ELF-1 (cell line): ENCODE measurements at regions not wholly inside any gene's neighbourhood (a gene's known extent, or its start where the extent isn't known, plus 50 kb on each side); places are given as distances from the start of the nearest gene placed in this dataset.
A peak's percentile ranks its signal among the peaks of the same experiment; 100 is the strongest.
"Not testable (repeated sequence)": the region's sequence is repeated elsewhere in the genome, so short reads cannot be mapped to it uniquely, and the experiment has no call there.

Experiments
- DNase-seq: peaks from one replicate; pipeline ENCODE4 v3.0.0-alpha.2; 2016; ENCODE audit warnings: low read depth, low spot score

DNA sequence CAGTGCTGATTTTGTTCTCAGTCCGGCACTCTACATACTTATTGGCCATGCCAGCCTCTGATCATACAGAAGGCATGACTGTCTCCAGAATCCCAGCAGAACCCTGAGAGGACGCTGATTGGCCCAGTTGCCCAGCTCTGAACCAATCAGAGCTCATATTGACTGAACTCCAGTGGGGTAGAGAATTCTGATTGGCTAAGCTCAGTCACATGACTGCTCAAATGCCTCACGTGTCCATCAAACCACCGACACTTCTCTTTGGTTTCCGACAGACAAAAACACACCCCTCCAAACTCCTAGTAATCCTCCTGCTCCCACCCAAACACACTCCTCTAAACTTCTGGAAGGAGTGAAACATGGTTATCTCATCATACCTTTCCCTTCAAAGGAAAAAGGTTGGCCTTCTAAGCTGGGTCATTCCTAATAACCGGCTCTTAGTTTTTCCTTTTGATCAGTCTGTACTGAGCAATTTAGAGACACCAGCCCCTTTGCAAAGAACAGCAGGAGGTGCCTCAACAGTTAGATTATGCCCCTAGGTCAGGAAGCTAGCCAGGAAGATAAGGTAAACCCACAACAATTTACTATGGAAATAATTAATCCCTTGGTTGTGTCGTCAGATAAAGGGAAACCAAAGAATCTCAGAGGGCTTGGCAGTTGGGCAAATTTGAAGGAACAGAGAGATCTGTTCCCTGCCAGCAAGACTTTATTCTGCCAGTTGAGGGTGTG lies 187.8 kb downstream of the TLE3 start:
- peak; percentile 77 for DNase-seq

DNA sequence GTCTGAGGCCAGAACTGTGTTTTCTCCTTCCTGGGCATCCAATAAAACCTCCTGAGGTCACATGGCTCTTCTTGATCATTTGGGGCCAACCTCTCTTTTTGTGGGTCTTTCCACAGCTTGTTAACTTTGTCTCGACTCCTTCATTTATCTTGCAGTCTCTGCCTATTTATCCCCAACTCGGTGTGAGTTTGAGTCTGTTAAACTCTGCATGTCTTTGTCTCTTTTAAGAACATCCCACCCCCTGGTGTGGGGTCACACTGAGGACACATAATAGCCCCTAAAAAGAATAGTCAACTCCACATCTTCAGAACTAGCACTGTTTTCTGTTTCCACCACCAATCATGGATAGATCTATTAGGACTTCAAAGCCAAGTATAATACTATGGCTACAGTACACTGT lies 187.2 kb downstream of the TLE3 start:
- DNase-seq: no peak

DNA sequence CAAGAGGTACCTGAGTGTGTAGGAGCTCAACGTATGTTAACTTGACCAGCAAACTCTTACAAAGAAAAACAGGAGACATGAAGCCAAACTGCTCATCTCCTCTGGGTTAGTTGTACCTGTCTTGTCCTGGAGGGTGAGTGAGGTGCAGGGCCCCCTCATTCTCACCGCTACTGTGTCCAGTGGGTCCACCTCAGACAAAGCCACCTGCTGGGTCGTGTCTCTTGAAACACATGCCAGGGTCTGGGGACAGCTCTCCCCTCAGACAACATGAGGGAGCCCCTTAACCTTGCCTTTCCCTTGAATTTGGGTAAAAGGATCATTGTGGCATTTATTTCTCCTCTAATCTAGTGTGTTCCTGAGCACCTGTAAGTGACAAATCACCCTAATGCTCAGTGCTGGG lies 185.6 kb downstream of the TLE3 start:
- DNase-seq: no peak

DNA sequence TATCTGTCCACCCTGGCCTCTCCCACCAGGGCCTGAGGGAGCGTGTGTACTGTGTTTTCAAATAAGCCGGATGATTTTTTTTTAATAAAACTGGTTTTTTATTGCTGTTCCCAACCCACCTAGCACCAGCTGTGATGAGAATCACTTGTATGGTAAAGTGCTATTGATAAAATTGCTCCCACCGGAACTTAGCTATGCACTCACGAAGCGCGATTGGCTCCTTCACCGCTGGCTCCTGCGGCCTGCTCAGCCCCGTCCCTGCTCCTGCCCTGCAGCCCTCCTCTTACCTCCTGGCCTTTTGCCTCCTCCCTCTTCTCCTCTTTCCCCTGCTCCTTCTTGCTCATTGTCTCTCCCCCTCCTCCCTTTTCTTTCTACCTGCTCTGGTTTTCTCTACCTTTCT lies 183.7 kb downstream of the TLE3 start:
- DNase-seq: no peak

DNA sequence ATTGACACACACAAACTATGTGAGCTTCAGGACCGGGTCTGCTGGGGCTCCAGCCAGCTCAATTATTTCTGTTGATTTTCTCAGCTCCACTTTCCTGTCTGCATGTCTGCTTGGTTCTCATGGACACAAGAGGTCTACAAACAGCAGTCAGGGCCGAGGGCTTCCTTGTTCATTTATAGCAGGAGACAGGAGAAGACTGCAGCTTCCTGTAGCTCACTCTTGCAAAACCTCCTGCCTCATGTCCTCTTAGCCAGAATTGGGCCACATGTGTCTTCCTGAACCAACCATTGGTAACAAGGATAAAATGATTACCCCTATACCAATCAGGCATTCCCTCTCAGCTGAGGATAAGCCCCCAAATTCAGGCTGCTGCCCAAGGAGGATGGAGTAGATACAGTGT lies 182.8 kb downstream of the TLE3 start:
- DNase-seq: no peak

DNA sequence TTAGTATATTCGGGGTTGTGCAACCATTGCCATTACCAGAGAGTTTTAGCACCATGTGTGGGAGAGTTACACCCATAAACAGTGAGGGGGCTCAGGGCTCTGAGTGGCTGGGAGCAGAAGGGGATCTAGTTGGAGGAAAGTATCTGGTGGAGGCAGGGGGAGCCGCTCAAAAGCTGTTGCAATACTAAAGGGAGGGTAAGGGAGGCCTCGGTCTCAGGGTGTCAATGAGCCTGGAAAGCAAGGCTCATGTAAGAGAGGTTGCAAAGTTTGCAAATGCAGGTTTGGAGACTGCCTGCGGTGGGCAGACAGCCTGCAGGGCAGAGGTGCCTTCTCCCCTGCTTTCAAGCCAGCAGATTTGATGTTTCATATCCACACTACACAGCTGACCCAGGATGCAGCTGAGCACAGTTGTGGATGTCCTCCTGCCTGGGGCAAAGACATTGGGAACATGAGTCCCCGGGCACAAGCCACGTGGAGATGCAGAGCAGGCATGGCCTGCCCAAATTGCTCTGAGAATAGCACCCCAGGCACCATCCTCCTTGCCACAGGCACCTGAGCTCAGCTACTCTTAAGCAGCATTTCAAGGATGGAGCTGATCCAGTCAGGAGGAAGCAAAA lies 181.4 kb downstream of the TLE3 start:
- no peak for DNase-seq

DNA sequence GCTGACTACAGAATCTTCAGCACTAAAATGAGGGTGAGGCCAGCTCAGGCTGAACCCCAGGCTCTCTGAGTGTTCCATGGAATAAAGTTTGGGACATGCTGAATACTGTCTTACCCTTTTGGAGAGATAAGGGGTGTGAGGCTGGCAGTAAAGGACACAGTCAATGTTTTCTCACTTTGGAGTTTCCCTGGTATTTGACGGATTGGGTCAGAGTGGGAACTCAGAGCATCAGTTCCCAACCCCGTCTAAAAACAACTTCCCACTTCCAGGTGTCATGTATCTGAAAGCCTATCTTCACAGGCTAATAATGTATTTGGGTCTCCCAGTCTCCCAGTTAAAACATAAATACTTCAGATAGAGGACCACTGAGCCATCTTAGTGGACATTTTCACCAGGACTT lies 180.7 kb downstream of the TLE3 start:
- DNase-seq: no peak

DNA sequence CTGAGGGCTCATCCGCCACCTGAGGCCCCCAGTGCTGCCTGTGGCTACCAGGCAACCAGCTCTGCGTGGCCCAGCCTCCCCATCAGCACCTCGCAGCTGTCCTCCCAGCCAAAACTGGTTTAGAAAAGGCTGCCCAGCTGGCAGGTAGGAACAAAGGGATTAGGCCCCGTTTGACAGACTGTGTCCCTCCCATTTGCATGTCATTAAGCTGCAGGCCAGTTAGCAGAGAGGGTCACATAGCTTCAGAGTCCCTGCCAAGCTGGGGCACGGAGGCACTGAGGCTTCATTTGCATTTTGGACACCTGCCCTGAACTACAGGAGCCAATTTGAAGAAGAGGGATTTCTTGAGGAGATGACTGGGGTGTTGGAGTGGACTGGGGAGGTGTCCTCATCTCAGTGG lies 177.9 kb downstream of the TLE3 start:
- DNase-seq: peak; percentile 87

DNA sequence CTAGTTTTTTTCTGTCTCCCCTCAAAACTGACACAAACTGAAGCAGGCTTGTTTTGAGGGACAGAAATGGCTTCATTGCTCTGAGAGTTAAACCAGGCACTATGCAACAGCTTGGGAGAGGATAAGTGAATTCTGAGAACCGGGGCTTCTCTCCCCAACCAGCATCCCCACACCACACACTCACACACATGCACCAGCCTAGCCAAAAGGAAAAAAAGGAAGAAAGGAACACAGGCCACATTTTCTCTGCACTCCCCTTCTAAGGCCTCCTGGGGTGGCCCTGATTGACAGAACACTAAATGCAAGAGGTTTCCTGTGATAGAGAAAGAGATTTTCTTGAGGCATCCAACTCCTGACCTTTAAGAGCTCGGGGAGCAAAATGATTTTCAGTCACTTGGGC lies 177.5 kb downstream of the TLE3 start:
- no peak for DNase-seq

DNA sequence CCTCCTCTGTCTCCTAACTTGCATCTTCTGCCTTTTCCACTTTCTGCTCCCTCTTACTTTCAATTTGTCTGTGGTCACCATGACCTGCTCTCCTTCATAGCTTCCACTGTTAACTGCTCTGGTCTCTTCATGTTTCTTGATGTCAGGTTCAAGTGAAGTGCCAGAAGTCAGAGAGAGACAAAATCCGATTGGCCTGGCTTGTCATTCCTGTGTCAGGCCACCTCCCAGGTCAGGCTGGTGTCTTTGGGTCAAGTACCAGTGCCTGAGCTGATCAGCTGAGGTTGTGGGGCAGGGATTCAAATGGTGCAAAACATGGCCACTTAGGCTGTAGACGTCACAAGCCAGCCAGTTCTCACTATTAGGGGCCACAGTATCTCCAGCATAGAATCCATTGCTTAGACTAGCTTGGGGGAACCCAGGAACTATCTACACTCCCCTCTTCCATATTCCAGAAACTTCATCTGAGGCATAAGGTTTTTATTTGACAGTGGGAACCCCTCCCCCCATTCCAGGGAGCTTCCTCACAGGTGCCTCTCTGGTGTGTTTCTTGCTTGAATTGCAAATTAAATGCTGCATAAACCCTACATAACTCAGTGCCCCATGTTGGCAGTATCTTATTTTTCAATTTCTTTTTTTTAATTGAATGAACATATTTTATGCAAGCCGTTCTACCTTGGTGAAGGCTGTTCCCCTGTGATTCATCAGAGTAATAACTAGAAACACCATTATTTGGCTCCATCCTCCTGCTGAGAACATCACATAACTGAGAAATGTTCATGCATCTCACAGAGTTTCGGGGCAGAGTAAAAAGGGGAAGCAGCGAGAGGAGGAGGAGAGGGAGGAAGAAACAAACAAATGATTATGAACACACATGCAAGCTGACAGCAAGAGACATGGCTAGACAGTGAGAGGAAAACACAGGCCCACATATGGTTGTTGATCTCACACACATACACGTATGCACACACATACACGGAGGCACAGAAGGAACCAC lies 175.8 kb downstream of the TLE3 start:
- DNase-seq: no peak

DNA sequence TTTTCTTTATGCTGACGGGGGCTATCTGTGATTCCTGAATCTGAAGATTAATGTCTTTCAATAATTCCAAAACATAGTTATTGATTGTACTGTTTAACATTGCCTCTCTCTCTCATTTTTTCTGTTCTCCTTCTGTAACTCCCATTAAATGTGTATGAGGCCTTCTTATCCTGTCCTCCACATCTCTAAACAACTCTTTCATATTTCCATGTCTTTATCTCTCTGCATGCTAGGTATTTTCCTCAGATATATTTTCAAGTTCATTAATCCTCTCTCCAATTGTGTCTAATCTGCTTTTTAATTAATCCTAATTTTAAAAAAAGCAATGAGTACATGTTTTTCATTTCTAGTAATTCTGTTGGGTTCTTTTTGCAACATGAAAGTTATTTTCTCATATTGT lies 173.2 kb downstream of the TLE3 start:
- DNase-seq: no peak

DNA sequence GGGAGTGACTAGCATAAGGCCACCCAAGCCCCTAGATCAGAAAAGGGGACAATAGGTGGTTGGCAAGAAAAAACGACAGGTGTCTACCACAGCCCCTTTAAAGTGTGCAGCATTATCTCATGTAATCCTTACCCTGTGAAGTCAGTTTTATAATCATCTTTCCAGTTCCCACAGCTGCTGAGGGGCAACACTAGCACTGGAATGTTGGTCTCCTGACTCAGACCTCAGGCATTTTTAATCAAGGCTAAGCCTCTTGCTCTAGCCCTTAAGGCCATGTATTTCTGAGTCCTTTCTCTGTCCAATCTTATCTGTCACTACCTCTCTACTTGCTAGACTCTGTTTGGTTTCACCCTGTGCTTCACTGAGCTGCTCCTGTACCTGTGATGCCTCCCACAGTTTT lies 171.7 kb downstream of the TLE3 start:
- DNase-seq: peak; percentile 57

DNA sequence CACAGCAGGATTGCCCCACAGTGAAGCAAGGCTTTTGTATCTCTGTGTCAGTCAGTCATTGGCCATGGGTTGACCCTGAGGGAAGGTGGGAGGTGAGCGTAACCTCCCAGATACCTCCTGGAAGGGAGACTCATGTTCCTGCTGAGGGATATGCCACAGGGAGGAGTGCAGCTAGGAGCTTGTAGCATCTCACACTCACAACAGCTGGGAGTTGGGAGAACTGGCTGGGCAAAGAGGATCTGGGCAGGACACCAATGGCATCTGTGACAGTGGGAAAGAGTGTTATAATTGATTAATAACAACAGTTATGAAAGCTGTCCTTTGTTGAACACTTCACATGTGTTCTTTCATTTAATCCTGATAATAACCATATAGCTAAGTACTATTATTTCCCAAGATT lies 171.0 kb downstream of the TLE3 start:
- no peak for DNase-seq

DNA sequence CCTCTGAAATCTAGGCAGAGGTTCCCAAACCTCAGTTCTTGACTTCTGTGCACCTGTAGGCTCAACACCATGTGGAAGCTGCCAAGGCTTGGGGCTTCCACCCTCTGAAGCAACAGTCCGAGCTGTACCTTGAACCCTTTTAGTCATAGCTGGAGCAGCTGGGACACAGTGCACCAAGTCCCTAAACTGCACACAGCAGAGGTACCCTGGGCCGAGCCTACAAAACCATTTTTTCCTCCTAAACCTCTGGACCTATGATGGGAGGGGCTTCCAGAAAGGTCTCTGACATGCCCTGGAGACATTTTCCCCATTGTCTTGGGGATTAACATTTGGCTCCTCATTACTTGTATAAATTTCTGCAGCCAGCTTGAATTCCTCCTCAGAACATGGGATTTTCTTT lies 168.8 kb downstream of the TLE3 start:
- not testable (repeated sequence) for DNase-seq

DNA sequence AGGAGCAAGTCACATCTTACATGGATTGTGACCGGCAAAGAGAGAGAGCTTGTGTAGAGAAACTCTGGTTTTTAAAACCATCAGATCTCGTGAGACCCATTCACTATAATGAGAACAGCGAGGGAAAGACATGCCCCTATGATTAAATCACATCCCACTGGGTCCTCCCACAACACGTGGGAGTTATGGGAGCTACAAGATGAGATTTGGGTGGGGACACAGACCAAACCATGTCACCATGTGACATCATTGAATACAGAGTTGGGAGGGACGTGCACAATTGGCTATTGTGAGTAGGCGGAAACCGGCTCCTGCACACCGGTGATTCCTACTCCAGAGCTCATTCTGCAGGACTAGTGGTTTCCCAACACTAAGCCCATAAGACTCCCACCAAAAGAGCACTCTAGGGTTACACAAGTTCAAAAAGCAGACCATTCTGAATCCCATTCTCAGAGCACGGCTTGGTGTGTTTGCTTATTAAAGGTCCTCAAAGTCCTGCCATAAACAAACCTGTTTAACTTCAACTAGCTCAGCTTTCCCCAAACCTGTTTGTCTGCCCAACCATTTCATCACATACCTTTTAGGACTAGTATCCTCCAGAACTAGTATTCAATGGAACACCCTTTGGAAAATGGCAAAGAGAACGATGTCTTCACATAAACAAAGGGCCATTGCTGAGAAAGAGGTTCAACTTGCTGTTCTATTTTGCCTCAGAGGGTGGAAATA lies 167.6 kb downstream of the TLE3 start:
- DNase-seq: no peak

DNA sequence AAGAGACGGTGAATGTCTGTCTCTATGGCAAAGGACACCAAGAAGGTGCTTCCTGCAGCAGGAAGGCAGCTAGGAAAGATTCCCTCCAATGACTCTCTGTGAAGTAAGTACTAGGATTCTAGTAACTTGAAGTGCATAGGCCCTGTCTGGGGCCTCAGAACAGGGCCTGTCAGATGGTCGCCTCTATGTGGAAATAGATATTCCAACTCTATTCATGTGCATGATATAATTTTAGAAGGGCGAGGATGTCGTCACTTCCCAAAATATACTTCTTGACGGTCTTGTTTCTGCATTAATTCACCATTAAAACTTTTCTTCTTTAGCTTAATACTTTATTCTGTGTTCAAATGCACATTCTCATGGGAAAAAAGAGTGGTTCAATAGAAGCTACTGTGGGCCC lies 167.0 kb downstream of the TLE3 start:
- DNase-seq: no peak

DNA sequence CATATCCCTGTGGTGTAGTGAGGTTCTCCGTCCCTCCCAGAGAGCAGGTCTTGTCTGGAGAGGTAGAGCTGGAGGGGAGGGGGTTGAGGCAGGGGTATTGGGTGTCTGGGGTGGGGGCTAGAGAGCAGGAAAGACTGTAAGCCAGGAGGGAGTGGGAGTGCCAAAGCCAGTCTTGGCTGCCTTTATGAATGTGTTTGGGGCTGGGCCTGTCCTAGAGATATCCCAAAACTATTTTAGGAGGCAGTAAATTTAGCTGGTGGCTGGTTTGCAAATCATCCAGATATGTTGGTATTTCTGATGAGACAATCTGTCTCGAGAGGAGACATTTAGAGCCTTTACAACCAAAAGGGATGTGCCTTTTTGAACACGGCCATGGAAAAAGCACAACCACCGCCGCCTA lies 166.6 kb downstream of the TLE3 start:
- no peak for DNase-seq

DNA sequence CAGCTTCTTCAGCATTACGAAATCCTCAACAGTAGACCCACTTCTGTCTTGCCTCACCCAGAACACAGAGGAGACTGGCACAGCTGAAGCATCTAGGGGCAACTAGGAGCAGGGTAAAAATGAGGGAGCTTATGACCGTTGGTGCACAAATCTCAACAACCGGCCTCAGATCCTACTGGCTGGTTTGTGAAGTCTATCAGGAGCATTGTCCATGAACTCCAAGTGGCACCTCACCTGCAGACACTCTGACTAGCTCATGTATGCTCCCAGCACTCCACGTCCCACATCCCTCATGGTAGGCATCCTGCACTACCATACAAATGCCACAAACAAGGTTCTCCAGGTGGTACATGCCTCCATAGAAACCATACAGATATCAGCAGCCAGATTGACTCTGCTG lies 163.1 kb downstream of the TLE3 start:
- no peak for DNase-seq

DNA sequence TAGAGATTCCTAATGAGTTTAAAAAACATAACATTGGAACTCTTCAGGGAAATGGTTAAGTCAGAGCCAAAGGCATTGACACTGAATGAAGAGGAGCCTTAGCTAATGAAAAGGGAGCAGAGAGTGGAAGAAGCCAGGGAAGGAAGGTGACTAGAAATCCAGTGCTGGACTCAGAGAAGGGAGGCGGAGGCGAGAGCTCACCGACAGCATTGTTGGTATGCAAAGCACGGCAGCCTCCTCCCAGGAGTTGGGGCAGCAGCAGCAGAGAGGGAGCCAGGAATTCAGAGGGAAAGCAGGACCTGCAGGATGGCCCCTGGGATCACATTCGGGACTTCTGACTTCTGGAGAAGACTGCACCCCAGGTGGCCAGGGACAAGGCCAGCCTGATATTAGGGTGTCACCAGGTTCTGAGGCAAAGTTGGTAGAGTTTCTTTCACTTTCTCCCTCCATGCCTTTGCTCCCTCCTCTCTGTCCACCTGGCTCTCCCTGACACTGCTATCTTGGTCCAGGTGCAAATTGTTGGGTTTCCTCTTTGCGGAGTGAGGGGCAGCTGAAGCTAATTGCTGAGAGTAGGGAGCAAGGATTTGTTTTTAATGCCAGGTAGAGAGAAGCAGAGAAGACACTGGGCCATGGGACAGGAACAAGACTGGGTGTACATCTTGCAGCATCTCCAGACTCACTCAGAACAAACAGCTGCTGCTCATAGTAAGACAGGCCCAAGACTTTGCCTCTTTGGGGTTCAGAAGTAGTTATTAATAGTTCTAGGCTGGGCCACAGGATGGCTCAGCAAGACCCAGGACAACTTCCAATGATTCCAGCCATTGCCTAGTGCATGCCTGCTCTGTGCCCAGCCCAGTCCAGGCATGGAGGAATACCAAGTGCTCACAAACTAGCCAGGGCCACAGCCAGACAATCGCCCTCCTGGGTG lies 157.9 kb downstream of the TLE3 start:
- DNase-seq: peak; percentile 77

DNA sequence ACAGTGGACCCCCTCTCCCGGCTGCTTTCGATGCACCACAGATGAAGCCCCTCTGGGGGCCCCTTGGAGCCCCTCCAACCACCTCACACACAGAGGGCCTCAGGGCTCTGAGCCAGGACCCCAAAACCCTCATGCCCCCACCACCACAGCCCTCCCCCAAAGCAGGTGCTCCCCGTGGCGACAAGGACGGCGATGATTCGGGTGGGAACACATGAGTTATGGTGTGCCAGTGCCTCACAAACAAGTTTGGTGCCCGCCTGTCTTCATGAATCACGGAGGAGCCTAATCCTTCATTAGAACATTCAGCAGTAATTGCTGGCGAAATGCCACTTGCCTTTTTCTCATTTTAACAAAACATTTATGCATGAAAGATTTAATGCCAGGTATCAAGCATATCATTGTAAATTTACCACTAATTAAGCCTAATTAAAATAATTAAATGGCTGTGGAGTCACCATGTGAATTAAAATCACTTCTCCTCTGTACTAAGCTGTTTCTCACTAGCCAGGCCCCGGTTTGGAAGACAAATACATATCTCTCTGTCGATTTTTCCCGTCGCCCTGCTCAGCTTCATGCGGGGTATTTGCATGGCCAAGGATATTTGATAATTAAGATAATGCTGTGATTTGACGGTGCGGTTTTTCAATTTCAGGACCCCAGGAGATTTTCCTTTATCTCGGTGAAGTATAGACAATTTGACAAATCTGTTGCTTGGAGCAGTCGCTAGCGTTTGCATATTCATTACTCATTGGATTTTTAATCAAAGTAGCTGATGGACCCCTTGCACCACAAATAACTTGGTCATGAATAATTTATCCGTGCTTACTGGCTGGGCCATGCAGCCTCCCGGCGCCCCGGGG lies 157.0 kb downstream of the TLE3 start:
- no peak for DNase-seq
